ENCODE measurements at regions not wholly inside any gene's neighbourhood (a gene's known extent, or its start where the extent isn't known, plus 50 kb on each side); places are given as distances from the start of the nearest gene placed in this dataset.

DNA sequence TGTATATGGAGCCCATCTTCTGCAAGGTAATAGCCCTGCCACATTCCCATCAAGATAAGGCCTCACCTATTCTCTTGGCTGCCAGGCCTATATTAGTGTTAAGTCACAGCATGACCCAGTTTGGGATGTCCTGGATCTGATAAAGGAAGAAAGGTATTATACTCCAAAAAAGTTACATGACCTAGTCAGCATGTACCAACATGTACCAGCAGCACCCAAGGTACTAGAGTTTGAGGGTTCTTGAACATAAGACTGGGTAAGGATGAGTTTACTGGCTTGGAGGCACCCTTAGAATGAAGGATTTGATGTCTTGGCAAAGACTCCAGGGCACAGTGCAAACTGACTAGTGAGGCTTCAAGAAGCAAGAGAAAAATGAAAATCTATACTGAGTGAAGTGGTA lies 232.5 kb downstream of the SQOR start:
- TF ChIP-seq, protein P1, sequence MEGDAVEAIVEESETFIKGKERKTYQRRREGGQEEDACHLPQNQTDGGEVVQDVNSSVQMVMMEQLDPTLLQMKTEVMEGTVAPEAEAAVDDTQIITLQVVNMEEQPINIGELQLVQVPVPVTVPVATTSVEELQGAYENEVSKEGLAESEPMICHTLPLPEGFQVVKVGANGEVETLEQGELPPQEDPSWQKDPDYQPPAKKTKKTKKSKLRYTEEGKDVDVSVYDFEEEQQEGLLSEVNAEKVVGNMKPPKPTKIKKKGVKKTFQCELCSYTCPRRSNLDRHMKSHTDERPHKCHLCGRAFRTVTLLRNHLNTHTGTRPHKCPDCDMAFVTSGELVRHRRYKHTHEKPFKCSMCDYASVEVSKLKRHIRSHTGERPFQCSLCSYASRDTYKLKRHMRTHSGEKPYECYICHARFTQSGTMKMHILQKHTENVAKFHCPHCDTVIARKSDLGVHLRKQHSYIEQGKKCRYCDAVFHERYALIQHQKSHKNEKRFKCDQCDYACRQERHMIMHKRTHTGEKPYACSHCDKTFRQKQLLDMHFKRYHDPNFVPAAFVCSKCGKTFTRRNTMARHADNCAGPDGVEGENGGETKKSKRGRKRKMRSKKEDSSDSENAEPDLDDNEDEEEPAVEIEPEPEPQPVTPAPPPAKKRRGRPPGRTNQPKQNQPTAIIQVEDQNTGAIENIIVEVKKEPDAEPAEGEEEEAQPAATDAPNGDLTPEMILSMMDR (IDR thresholded peaks at IDR 0.05) = no peak
- TF ChIP-seq POLR2A (IDR thresholded peaks at IDR 0.05) = no peak

All from lower leg skin (tissue), 3 donors.